ENCODE measurements at regions not wholly inside any gene's neighbourhood (a gene's known extent, or its start where the extent isn't known, plus 50 kb on each side); places are given as distances from the start of the nearest gene placed in this dataset.

GRCh38 chr1:89457046-89457445 lies 67.6 kb upstream of the LRRC8B start:
- TF ChIP-seq EZH2phosphoT487 (IDR thresholded peaks at IDR 0.05; ENCODE audit: low read depth), result no peak
- no peak for TF ChIP-seq CTCF (IDR thresholded peaks at IDR 0.05; ENCODE audit: low read depth, low read length)

All from OCI-LY3 (cell line).